Heart right ventricle (tissue), 15 donors: ENCODE measurements at regions not wholly inside any gene's neighbourhood (a gene's known extent, or its start where the extent isn't known, plus 50 kb on each side); places are given as distances from the start of the nearest gene placed in this dataset.

ENCODE experiments used
- ATAC-seq, 8 donors: fragments of 200-7000 bp; cut with Tn5 transposase; one replicate each; pipeline ENCODE4 v1.9.1; 2020; ENCODE audit warnings: mild to moderate bottlenecking in 8 of 8, moderate library complexity in 8 of 8, moderate number of reproducible peaks in 1 of 8
- DNase-seq, 2 donors: peaks; one replicate each; pipeline ENCODE4 v3.0.0-alpha.2; 2020
- H3K27ac ChIP-seq, 10 donors: fragments of 200-600 bp; sonication (generic) in 2 of 10; one replicate each; pipeline versions ENCODE4 v1.5.0 to v1.8.0; 2020 to 2022; ENCODE audit warnings: mild to moderate bottlenecking in 3 of 10
- H3K27me3 ChIP-seq, 7 donors: fragments of 200-600 bp; one replicate each; pipeline ENCODE4 v1.8.0; 2021 to 2022; ENCODE audit warnings: mild to moderate bottlenecking in 2 of 7
- H3K36me3 ChIP-seq, 9 donors: fragments of 200-600 bp; sonication (generic) in 1 of 9; one replicate each; pipeline versions ENCODE4 v1.5.0 to v1.8.0; 2020 to 2022; ENCODE audit warnings: mild to moderate bottlenecking in 2 of 9
- H3K4me1 ChIP-seq, 9 donors: fragments of 200-600 bp; sonication (generic) in 1 of 9; one replicate each; pipeline versions ENCODE4 v1.5.0 to v1.8.0; 2020 to 2022; ENCODE audit warnings: mild to moderate bottlenecking in 4 of 9
- H3K4me3 ChIP-seq, 10 donors: fragments of 200-600 bp; sonication (generic) in 2 of 10; one replicate each; pipeline versions ENCODE4 v1.5.0 to v1.8.0; 2020 to 2022; ENCODE audit warnings: mild to moderate bottlenecking in 7 of 10, moderate library complexity in 2 of 10
- H3K9me3 ChIP-seq, 11 donors: fragments of 200-600 bp in 10 of 11; sonication (generic) in 2 of 11; one replicate each; pipeline versions ENCODE4 v1.5.0 to v1.8.0; 2013 to 2022; ENCODE audit warnings: mild to moderate bottlenecking in 2 of 11, control low read depth in 1 of 11, moderate library complexity in 1 of 11
- intact Hi-C, 10 donors: fragments of 100-400 bp; cut with DNase I; formaldehyde crosslinking; loops; one replicate each; pipeline versions ENCODE4 v1.11.1 to v1.14.2; 2022
- TF ChIP-seq, protein P1 (sequence below), 9 donors: fragments of 200-600 bp; sonication (generic) in 2 of 9; IDR thresholded peaks; one replicate each; pipeline versions ENCODE4 v1.5.0 to v1.8.0; 2021 to 2022; ENCODE audit warnings: antibody characterized with exemption in 9 of 9, mild to moderate bottlenecking in 5 of 9, moderate library complexity in 1 of 9
- donor health status: Arrhythmogenic right ventricular cardiomyopathy.
- donor health status: ischemic (EF 13 %, LVEDD 7.1; RV severe dilation, severe dysfunction).
- donor health status: DM: no; HTN: yes; CAD: no.
- donor health status: DM: no; HTN: no; CAD: no.
- donor health status: ischemic (EF 25% LVEDD 6.9; RV normal size, moderate dysfunction).
- donor health status: ischemic (EF 25% LVEDD 5.7; RV mildly dilated, moderate dysfunction).
- donor health status: healthy.
- donor health status: DM: yes; HTN: yes; CAD: no.
- donor health status: Ischemic cardiomyopathy.
- donor health status: ischemic (EF 35%, LVEDD 5.7; RV mildly dilated, moderate dysfunction).
- donor health status: nonischemic (EF 11% LVEDD 7.7; RV severe dilation, severe dysfunction).
- donor health status: DM: yes; HTN: yes; CAD: no.
- donor health status: PGD.
- donor health status: ischemic (EF 29% LVEDD 5.4; RV normal size, mild dysfunction).
- donor health status: nonischemic (EF 23%, LVEDD 6.1; RV moderate dilation, normal function).

DNA sequence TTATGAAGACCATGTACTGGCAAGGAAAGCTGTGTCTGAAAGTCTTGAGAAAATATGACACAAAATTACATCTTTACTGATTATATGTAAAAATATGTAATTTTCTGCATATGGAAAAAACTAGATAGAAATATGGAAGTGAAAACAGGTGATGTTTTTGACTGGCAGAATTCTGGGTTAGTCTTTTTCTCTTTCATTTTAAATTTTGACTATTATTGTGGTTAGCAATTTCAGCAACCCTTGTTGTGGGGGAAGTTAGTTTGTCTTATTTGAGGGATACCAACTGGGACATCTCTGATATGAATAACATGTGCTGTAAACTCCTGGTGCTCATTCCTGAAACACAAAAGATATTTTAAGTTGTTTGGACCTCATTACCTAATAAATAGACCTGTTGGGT, 49.9 kb upstream of the CPEB2 start:
- intact Hi-C loops: no loop called here
- TF ChIP-seq, protein P1, sequence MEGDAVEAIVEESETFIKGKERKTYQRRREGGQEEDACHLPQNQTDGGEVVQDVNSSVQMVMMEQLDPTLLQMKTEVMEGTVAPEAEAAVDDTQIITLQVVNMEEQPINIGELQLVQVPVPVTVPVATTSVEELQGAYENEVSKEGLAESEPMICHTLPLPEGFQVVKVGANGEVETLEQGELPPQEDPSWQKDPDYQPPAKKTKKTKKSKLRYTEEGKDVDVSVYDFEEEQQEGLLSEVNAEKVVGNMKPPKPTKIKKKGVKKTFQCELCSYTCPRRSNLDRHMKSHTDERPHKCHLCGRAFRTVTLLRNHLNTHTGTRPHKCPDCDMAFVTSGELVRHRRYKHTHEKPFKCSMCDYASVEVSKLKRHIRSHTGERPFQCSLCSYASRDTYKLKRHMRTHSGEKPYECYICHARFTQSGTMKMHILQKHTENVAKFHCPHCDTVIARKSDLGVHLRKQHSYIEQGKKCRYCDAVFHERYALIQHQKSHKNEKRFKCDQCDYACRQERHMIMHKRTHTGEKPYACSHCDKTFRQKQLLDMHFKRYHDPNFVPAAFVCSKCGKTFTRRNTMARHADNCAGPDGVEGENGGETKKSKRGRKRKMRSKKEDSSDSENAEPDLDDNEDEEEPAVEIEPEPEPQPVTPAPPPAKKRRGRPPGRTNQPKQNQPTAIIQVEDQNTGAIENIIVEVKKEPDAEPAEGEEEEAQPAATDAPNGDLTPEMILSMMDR (IDR thresholded peaks at IDR 0.05): no peak
- no peaks in the 10 kb centered on the region for H3K9me3 ChIP-seq

More for the DNA sequence above, 49.9 kb upstream of the CPEB2 start:
- no peaks in the 10 kb centered on the region for H3K27me3 ChIP-seq
- no peak overlapping the region for H3K4me3 ChIP-seq
- ATAC-seq (no peak), DNase-seq (no peak)
- no peaks in the 10 kb centered on the region for H3K36me3 ChIP-seq
- H3K27ac ChIP-seq: no peak overlapping the region
- no peaks in the 10 kb centered on the region for H3K4me1 ChIP-seq
